NCI-H2227 (cell line): ENCODE measurements at regions not wholly inside any gene's neighbourhood (a gene's known extent, or its start where the extent isn't known, plus 50 kb on each side); places are given as distances from the start of the nearest gene placed in this dataset.
"Not testable (repeated sequence)": the region's sequence is repeated elsewhere in the genome, so short reads cannot be mapped to it uniquely, and the experiment has no call there.

ENCODE experiments used
- DNase-seq: peaks from one replicate; lab custom pipeline; 2025; ENCODE audit not compliant: unreplicated experiment; lab: John Stamatoyannopoulos, UW

DNA sequence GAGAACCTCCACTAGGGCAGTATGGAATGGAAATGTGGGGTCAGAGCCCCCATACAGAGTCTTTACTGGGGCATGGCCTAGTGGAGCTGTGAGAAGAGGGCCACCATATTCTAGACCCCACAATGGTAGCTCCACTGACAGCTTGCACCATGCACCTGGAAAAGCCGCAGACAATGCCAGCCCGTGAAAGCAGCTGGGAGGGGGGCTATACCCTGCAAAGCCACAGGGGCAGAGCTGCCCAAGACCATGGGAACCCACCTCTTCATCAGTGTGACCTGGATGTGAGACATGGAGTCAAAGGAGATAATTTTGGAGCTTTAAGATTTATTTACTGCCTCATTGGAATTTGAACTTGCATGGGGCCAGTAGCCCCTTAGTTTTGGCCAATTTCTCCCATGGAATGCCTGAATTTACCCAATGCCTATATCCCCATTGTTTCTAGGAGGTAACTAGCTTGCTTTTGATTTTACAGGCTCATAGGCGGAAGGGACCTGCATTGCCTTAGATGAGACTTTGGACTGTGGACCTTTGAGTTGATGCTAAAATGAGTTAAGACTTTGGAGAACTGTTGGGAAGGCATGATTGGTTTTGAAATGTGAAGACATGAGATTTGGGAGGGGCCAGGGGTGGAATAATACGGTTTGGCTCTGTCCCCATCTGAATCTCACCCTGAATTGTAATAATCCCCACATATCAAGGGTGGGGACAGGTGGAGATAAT, 89.4 kb upstream of the MAMLD1 start:
- DNase-seq: not testable (repeated sequence)

DNA sequence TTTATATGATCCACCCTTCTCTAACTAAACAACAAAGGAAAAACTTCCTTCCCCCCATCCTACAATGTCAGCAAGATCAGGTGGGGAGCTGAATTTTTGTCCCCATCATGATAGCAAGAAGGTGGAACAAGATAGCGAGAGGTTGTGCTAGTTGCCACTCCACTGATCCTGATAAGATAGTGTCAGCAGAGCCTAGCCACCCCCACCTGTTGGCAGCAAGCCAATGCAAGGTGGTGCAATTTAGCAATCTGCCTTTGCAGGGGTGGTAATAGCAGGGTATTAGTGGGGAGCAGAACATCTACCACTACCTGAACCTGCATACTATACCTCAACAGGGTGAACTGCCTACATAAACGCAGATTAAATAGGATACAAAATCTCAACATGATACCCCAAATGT, 80.2 kb upstream of the MAMLD1 start:
- DNase-seq: no peak

DNA sequence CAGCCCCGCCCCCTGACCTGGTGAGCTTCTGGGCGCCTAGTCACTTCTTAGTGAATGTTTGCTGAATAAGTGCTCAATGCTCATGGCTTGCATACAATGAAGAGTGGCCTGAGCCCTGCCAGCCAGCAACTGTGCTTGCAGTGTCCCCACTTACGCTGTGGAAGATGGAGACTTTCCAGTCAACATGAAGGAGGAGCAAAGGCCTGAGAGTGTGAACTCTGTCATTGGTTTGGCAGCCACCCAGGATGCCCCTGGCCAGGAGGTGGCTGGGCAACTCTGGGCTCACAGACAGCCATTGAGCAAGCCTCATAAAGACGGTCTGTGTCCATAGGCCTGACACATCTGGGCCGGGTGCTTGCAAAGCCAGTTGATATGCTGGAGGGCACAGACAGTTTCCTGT, 72.1 kb upstream of the MAMLD1 start:
- DNase-seq: no peak

DNA sequence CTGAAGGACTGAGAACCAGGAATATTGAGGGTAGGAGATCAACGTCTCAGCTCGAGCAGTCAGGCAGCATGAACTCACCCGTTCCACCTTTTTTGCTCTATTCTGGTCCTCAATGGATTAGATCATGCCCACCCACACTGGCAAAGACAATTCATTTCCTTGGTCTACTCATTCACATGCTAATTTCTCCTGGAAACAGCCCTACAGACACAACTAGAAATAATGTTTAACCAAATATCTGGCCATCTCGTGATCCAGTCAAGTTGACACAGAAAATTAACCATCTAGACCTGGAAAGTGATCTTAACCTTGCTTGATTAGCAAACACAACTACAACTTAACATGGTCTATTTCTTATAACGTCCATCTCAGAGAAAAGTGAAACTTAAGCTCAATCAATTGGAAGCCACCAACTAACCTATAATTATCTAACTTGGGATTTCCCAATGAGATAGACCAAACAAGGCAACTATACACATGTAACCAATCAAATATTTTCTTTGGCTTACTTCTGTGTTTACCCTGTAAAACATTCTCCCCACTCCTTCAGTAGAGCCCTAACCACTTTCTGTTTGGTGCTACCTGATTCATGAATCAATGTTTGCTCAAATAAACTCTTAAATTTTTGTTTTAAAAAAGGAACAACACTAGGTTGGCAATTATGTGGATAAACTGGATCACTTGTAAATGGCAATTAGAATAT, 69.7 kb upstream of the MAMLD1 start:
- DNase-seq: no peak

DNA sequence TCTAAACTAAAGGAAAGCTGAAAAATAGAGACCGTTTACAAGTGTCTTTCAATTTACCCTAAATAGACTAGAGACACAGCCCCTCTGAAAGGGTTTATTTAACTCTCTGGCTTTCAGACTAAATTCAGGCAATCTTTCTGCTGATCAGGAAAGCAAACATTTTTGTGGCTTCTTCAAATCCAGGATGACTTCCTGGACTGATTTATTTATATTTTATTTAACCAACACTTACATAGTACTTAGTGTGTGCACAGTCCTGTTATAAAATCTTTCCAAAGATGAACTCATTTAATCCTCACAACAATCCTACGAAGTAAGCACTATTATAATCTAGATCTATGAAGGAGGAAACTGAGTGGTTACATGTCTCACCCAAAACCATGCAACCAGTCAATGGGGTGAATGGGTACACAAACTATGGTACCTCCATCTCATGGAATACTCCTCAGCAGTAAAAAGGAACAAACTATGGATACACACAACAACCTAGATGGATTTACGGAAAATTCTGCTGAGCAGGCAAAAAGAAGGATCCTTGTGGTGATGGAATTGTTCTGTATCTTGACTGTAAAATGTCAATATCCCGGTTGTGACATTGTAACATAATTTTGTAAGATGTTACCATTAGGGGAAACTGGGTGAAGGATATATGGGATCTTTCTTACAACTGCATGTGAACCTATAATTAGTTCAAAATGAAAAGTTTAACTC, 64.1 kb upstream of the MAMLD1 start:
- no peak for DNase-seq

DNA sequence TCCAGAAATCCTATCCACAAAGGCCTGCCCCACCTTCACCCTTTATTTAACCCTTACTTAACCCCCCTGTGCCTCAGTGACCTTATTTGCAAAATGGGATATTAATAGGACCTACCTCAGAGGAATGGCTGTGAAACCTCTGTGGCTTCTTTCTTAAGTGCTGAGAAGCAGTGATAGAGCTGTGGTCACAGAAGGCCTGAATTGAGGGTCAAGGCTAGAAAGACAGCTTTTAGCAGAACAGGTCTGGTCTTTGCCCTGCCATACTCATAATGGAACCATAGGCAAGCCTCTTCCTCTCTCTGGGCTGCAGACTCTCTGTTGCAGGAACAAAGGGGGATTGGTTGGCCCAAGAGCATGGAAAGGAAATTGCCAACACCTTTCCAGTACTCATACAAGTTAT, 63.5 kb upstream of the MAMLD1 start:
- DNase-seq: no peak

DNA sequence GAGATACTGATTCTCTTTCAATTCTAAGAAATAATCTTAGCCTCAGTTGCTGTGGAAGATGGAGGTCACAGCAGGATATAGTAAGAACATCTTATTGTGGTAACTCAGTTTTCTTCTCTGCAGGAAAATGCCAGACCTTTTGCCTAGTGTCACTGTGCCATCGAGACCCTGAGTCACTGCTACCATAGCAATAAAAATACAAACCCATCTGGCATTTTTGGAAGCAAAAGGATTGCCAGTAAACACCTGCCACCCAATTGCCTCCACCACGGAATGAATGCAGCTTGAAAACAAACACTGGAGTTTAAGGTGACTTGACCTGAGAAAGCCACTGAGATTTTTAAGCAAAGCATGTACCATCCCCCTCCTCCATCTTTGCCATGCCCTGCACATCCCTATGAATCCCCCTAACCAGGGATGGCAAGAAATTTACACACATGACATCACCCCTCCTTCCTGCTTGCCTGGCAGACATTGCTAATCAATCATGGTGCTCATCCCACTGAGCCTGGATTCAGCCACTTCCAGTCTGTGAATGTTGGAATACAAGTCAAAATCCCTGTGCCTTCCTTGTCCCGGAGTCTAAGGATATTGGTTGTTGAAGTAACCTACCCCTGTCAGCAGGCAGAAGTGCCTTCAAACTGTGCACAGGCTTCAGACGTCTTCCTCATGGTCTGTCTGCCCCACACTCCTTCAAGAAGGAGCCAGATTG, 59.6 kb upstream of the MAMLD1 start:
- no peak for DNase-seq

DNA sequence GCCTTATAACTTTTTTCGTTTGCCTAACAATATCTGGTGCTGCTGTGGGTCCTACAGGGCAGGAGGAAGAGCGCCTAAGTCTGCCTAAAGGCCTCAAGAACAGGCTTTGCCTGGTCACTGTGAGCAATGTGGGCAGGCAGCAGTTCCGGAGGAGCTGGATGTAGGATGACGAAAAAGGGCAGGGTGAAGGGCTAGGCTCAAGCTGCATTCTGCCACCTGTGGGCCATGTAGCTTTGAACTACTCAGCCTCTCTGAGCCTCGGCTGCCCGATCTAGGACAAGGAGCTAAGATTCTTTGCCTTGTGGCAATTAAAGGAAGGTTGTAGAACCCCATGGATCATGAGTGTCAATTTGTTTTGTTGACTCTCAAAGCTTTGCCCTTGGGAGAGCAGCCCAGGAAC, 57.1 kb upstream of the MAMLD1 start:
- DNase-seq: no peak

DNA sequence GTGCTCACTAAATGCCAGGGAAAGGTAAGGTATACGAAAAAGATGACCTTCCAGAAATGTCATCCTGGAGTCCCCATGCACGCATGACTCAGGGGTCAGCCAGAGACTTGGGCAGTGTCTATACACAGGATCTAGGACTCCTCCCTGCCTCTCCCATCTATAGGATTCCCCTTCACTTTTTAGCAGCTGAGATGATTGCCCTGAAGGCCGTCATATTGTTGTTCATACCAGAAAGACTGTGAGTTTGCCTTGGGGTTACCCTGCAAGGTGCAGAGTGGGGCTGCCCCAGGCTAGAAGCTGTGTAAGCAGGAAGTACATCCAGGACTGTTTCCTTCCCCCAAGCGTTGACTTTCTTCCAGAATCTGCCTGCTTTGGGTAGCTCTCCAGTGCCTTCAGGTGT, 55.1 kb upstream of the MAMLD1 start:
- DNase-seq: no peak

DNA sequence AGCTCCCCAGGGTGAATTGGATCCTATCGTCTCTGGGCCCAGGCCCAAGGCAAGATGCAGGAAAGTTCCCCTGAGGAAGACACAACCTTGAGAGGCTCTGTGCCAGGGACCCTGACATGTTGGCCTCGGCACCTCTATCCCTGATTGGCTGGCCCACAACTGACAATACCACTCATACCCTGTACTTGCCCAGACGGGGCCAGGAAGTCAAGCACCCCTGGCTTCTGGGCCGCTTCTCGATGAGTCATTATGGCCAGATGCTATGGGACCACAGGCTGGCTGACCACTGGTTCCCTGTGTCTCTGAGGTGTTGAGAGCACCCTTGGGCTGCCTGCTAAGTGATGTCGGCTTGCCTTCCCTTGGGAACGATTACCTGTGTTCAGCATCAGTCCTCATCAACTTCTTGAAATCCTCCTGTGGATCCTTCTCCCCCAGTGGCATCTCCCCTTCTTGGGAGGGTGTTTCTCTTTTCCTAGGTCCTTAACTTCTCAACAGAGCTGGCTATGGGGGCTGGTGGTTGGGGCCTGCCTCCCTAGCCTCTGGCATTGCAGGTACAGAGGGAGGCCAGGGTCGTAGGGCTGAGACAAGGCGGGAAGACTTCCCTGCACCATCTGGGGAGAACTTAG, 54.5 kb upstream of the MAMLD1 start:
- no peak for DNase-seq

DNA sequence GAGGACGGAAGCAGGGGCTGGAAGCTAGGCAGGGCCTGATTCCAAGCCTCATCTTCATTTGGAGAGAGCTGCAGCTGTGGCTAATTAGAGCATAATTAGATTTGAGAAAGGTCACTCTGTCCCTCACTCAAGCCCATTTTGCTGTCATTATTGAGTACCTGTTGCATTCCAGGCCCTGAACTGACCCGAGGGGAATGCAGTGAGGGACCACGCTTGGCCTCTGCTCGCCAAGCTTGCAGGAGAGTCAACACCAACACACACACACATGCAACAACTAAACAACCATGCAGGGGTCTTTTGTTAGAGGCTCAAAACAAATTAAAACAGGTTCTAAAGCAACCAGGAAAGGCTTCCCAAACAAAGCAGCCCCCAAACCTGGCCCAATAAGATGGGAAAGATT, 52.7 kb upstream of the MAMLD1 start:
- DNase-seq: no peak

DNA sequence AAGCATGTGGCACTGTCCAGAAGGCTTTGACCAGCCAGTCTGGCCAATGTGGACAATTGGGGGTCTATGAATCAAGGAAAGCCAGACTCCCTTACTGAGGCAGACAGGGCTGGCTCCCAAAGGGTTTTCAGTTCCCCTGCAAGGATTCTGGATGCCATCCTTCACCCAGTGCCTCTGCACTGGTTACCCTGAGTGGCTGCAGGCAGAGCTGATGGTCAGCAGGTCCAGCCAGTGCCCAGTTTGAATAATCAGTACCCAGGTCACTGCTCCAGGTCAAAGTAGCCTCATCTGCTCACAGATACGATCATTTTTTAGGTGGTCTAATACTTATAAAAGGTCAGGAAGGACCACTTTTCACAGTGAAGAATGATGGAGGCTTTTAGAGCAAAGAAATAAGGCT, 52.2 kb upstream of the MAMLD1 start:
- DNase-seq: no peak

DNA sequence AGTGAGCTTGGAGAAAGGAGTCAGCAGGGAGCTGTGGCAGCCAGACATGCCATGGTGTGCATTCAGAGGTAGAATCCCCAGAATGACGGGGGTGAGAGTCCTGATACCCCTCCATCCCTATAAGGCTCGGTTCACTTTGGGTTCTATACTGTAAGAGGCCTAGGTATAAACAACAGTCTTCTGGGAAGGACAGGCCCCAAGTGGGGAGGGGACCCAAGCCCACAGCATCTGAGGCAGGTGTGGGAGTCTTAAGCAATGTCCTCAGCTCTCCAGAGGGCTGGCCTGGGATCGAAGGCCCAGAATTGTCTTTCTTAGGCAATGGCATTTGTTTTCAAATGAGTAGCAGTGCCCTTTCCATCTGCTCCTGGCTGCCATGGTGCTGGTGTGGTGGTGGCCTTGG, 50.2 kb upstream of the MAMLD1 start:
- DNase-seq: no peak
